Activated CD4-positive, alpha-beta T cell treated with anti-CD3 and anti-CD28 coated beads for 36 hours (primary cell): ENCODE measurements at regions not wholly inside any gene's neighbourhood (a gene's known extent, or its start where the extent isn't known, plus 50 kb on each side); places are given as distances from the start of the nearest gene placed in this dataset.

ENCODE experiments used
- ATAC-seq: fragments of 200-7000 bp; cut with Tn5 transposase; one replicate; pipeline ENCODE4 v1.10.0; 2021; ENCODE audit warnings: mild to moderate bottlenecking, moderate library complexity
- CTCF ChIA-PET: fragments of 350-600 bp; sonication (Branson Sonifier 250); formaldehyde crosslinking; loops from one replicate; lab custom pipeline; 2021; ENCODE audit warnings: antibody characterized with exemption; lab: Charles Lee
- POLR2A ChIA-PET: fragments of 350-600 bp; sonication (Branson Sonifier 250); formaldehyde crosslinking; loops from one replicate; lab custom pipeline; 2021; ENCODE audit warnings: antibody characterized with exemption, inconsistent platforms; lab: Charles Lee
- DNase-seq: peaks from one replicate; pipeline ENCODE4 v3.0.0-alpha.2; 2020
- H3K27ac Mint-ChIP-seq: one replicate; pipeline ENCODE4 v1.8.0; 2021; ENCODE audit warnings: mixed read lengths
- H3K27me3 Mint-ChIP-seq: one replicate; pipeline ENCODE4 v1.8.0; 2021; ENCODE audit warnings: mixed read lengths
- H3K36me3 Mint-ChIP-seq: one replicate; pipeline ENCODE4 v1.8.0; 2021; ENCODE audit warnings: low read depth, mixed read lengths
- H3K4me1 Mint-ChIP-seq: one replicate; pipeline ENCODE4 v1.8.0; 2021; ENCODE audit warnings: mixed read lengths
- H3K4me3 Mint-ChIP-seq: one replicate; pipeline ENCODE4 v1.8.0; 2021; ENCODE audit warnings: mild to moderate bottlenecking, moderate library complexity, mixed read lengths
- H3K9me3 Mint-ChIP-seq: one replicate; pipeline ENCODE4 v1.8.0; 2021; ENCODE audit warnings: low read depth, mixed read lengths
- intact Hi-C, 2 experiments: fragments of 100-400 bp; cut with DNase I in 1 of 2; cut with micrococcal nuclease in 1 of 2; formaldehyde crosslinking; loops; one replicate each; pipeline versions ENCODE4 v1.14.2 to v1.15.1; 2022 to 2024; cut with DNase I, micrococcal nuclease

DNA sequence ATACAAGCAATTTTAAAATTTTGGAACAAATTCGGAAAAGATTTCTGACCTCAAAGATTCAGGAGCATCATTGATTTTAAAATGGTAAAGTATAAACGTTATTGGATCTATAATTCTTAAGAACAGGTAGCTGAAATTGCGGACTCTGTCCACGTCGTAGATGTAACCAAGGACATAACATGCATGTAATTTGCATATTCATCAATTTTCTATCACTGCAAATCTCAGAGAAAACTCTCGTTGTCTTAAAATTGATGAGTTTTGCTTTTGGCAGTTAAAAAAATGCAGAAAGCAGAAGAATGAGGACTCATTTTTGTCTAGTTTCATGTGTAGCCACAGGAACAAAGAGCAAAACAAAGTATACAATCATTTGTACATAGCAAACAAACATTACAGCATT, 1094.4 kb downstream of the SI start:
- intact Hi-C loops = no loop called here
- H3K9me3 Mint-ChIP-seq = peaks cover 6% of the 10 kb centered on the region
- POLR2A ChIA-PET = no interaction called here
- no peaks in the 10 kb centered on the region for H3K27me3 Mint-ChIP-seq
- DNase-seq = no peak
- H3K27ac Mint-ChIP-seq = no peak overlapping the region
- H3K4me1 Mint-ChIP-seq = no peaks in the 10 kb centered on the region
- no peak overlapping the region for H3K4me3 Mint-ChIP-seq
- CTCF ChIA-PET = no interaction called here
- no peaks in the 10 kb centered on the region for H3K36me3 Mint-ChIP-seq
- no peak for ATAC-seq

GRCh38 chr3:163971861-163972260, 1106.4 kb downstream of the SI start:
- ATAC-seq = no peak

DNA sequence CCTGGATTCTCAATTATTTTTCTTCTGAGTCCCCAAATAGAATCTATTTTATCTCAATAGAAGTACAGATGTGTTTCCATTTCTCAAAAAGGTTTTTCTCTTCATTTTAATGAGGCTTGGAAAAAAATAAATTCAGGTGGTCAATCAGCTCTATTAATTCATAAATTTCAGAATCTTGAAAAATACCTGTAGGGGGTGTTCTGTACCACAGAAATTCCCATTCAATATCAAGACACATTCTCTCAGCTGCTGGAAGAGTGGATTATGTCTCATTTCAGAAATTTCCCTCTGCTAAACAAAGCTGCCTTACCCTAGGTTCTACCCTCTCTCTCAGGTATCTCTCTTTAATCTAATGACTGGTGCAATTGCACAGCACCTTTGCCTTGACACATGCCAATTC, 1121.2 kb downstream of the SI start:
- Mint-ChIP-seq H3K4me3 (no peak overlapping the region), H3K4me1 (no peaks in the 10 kb centered on the region), H3K27me3 (no peaks in the 10 kb centered on the region), H3K36me3 (no peaks in the 10 kb centered on the region), H3K27ac (no peak overlapping the region), H3K9me3 (peaks cover 7% of the 10 kb centered on the region)
- ChIA-PET POLR2A (no interaction called here), CTCF (no interaction called here)
- ATAC-seq = no peak
- intact Hi-C loops = no loop called here
- DNase-seq = no peak

More at GRCh38 chr3:163971861-163972260, 1106.4 kb downstream of the SI start:
- Mint-ChIP-seq H3K27me3 (no peaks in the 10 kb centered on the region), H3K36me3 (no peaks in the 10 kb centered on the region), H3K4me3 (no peak overlapping the region), H3K9me3 (peaks cover 8% of the 10 kb centered on the region), H3K27ac (no peak overlapping the region), H3K4me1 (no peaks in the 10 kb centered on the region)
- CTCF ChIA-PET = no interaction called here
- intact Hi-C loops = no loop called here
- no peak for DNase-seq
- POLR2A ChIA-PET = no interaction called here

GRCh38 chr3:163953526-163953925, 1124.8 kb downstream of the SI start:
- ChIA-PET CTCF (no interaction called here), POLR2A (no interaction called here)
- Mint-ChIP-seq H3K4me1 (no peaks in the 10 kb centered on the region), H3K36me3 (no peaks in the 10 kb centered on the region), H3K27ac (no peak overlapping the region), H3K4me3 (no peak overlapping the region), H3K9me3 (peaks cover 4% of the 10 kb centered on the region), H3K27me3 (no peaks in the 10 kb centered on the region)
- no peak for ATAC-seq
- DNase-seq = no peak
- intact Hi-C loops = no loop called here

GRCh38 chr3:163952499-163952898, 1125.8 kb downstream of the SI start:
- ATAC-seq (no peak), DNase-seq (no peak)
- Mint-ChIP-seq H3K4me1 (no peaks in the 10 kb centered on the region), H3K9me3 (peaks cover 4% of the 10 kb centered on the region), H3K27me3 (no peaks in the 10 kb centered on the region), H3K27ac (no peak overlapping the region), H3K36me3 (no peaks in the 10 kb centered on the region), H3K4me3 (no peak overlapping the region)
- intact Hi-C loops = no loop called here
- POLR2A ChIA-PET = no interaction called here
- CTCF ChIA-PET = no interaction called here

- DNase-seq (no peak), ATAC-seq (no peak)
- no peak overlapping the region for H3K4me3 Mint-ChIP-seq
- H3K27ac Mint-ChIP-seq = no peak overlapping the region
- no peaks in the 10 kb centered on the region for H3K27me3 Mint-ChIP-seq
- no peaks in the 10 kb centered on the region for H3K36me3 Mint-ChIP-seq
- POLR2A ChIA-PET = no interaction called here
- intact Hi-C loops = no loop called here
- no peaks in the 10 kb centered on the region for H3K4me1 Mint-ChIP-seq
- CTCF ChIA-PET = no interaction called here
- peaks cover 4% of the 10 kb centered on the region for H3K9me3 Mint-ChIP-seq
Measured at GRCh38 chr3:163951397-163951987, 1126.8 kb downstream of the SI start.

DNA sequence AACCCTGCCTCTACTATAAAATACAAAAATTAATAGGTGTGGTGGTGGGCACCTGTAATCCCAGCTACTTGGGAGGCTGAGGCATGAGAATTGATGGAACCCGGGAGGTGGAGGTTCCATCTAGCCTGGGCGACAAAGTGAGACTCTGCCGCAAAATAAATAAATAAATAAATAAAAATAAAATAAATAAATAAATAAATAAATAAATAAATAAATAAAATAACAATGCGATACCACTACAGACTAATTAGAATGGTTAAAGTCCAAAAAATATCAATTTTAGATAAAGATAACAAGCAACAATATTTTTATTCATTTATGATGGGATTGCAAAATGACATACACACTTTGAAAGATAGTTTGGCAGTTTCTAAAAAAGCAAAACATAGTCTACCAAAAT, 1131.5 kb downstream of the SI start:
- CTCF ChIA-PET = no interaction called here
- POLR2A ChIA-PET = no interaction called here
- no peaks in the 10 kb centered on the region for H3K4me1 Mint-ChIP-seq

DNA sequence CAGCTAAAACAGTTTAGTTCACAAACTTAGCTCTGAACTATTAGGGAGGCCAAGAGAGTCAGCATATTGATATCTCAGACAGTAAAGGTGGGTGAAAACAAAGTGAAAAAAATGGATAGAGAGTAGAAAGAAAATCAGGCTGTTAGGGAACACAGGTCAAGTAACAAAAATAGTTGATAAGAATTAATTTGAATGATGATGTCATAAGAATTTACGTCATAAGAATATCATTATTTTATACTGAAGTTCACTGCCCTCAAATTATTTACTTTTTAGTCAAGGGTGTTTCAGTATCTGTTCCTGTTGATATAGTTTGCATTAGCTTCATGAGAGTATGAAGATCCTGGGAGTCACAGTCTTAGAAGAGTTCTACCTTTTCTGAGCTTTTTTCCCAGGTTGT, 1134.6 kb downstream of the SI start:
- CTCF ChIA-PET = interaction anchor here (0.6 kb wide), 1 partner anchor 1334 kb away, joined by 3 read pairs; no protein-coding TSS in a partner anchor
- intact Hi-C loops = no loop called here

More for the DNA sequence above, 1131.5 kb downstream of the SI start:
- ATAC-seq = no peak
- no peak overlapping the region for H3K27ac Mint-ChIP-seq
- no peak overlapping the region for H3K4me3 Mint-ChIP-seq
- H3K27me3 Mint-ChIP-seq = no peaks in the 10 kb centered on the region
- peaks cover 9% of the 10 kb centered on the region for H3K9me3 Mint-ChIP-seq
- intact Hi-C loops = no loop called here
- no peak for DNase-seq
- no peaks in the 10 kb centered on the region for H3K36me3 Mint-ChIP-seq

GRCh38 chr3:163939926-163940325, 1138.4 kb downstream of the SI start:
- H3K4me1 Mint-ChIP-seq = no peaks in the 10 kb centered on the region
- intact Hi-C loops = no loop called here
- ChIA-PET CTCF (no interaction called here), POLR2A (no interaction called here)
- ATAC-seq (no peak), DNase-seq (no peak)
- no peak overlapping the region for H3K4me3 Mint-ChIP-seq
- H3K36me3 Mint-ChIP-seq = no peaks in the 10 kb centered on the region
- H3K27me3 Mint-ChIP-seq = no peaks in the 10 kb centered on the region
- H3K9me3 Mint-ChIP-seq = peaks cover 14% of the 10 kb centered on the region
- H3K27ac Mint-ChIP-seq = no peak overlapping the region

More for the DNA sequence above, 1134.6 kb downstream of the SI start:
- POLR2A ChIA-PET = no interaction called here
- DNase-seq (no peak), ATAC-seq (no peak)
- H3K27ac Mint-ChIP-seq = no peak overlapping the region
- no peaks in the 10 kb centered on the region for H3K4me1 Mint-ChIP-seq
- H3K36me3 Mint-ChIP-seq = no peaks in the 10 kb centered on the region
- H3K9me3 Mint-ChIP-seq = peaks cover 14% of the 10 kb centered on the region
- H3K4me3 Mint-ChIP-seq = no peak overlapping the region
- H3K27me3 Mint-ChIP-seq = no peaks in the 10 kb centered on the region

DNA sequence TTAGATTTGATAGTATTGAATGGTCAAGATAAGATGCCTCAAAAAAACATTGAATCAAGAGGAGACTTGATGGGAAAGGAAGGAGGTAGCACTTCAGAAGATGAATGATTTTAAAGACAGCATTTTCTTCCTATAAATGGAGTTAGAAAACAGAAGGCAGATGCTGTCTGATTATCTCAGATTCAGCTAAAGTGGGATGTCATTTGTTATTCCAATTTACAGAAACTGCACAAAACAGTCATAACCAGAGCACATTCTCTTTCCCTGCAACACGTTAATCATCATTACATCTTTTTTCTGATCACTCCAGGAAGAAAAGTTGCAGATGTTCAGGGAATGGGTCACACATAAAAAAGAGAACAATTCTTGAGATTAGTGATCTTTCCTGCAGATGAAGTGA, 1141.8 kb downstream of the SI start:
- ATAC-seq = no peak
- CTCF ChIA-PET = no interaction called here
- H3K36me3 Mint-ChIP-seq = no peaks in the 10 kb centered on the region
- no peak overlapping the region for H3K4me3 Mint-ChIP-seq
- H3K4me1 Mint-ChIP-seq = no peaks in the 10 kb centered on the region
- POLR2A ChIA-PET = no interaction called here
- peaks cover 5% of the 10 kb centered on the region for H3K9me3 Mint-ChIP-seq
- DNase-seq = no peak
- no peaks in the 10 kb centered on the region for H3K27me3 Mint-ChIP-seq
- intact Hi-C loops = no loop called here
- H3K27ac Mint-ChIP-seq = no peak overlapping the region

GRCh38 chr3:163935411-163935810, 1142.9 kb downstream of the SI start:
- ATAC-seq (no peak), DNase-seq (no peak)
- H3K36me3 Mint-ChIP-seq = no peaks in the 10 kb centered on the region
- H3K4me3 Mint-ChIP-seq = no peak overlapping the region
- H3K27me3 Mint-ChIP-seq = no peaks in the 10 kb centered on the region
- intact Hi-C loops = no loop called here
- no peak overlapping the region for H3K27ac Mint-ChIP-seq
- ChIA-PET POLR2A (no interaction called here), CTCF (no interaction called here)
- peaks cover 3% of the 10 kb centered on the region for H3K9me3 Mint-ChIP-seq
- no peaks in the 10 kb centered on the region for H3K4me1 Mint-ChIP-seq

GRCh38 chr3:163929069-163929652, 1149.1 kb downstream of the SI start:
- Mint-ChIP-seq H3K9me3 (peaks cover 4% of the 10 kb centered on the region), H3K4me1 (no peaks in the 10 kb centered on the region), H3K27me3 (no peaks in the 10 kb centered on the region), H3K4me3 (no peak overlapping the region), H3K36me3 (no peaks in the 10 kb centered on the region), H3K27ac (no peak overlapping the region)
- intact Hi-C loops = loop anchor here in 1 of 2 experiments (10.0 kb wide), 1 partner anchor 1256 kb away; no protein-coding TSS in a partner anchor
- ATAC-seq (no peak), DNase-seq (no peak)
- ChIA-PET CTCF (no interaction called here), POLR2A (no interaction called here)
